ENCODE measurements at regions not wholly inside any gene's neighbourhood (a gene's known extent, or its start where the extent isn't known, plus 50 kb on each side); places are given as distances from the start of the nearest gene placed in this dataset.
A peak's percentile ranks its signal among the peaks of the same experiment; 100 is the strongest.

DNA sequence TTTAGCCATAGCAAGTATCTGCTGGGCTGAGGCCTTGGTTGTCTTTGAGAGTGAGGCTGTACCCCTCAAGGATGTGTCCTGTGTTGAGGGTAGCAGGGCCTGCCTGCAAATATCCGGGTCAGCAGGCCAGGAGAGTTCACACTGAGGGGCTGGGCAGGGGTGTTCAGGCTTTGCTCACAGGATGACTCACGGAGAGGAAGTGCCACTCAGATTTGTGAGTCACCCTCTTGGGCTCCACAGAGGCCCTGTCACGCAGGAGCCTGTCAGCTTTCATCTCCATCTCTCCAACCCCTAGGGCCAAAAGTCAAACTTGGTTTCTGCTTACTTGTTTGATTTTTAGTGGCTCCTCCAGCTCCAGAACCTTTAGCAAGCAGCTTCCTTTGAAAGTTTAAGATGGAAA is 211.5 kb downstream of the SEC61B start:
- TF ChIP-seq, protein P1, sequence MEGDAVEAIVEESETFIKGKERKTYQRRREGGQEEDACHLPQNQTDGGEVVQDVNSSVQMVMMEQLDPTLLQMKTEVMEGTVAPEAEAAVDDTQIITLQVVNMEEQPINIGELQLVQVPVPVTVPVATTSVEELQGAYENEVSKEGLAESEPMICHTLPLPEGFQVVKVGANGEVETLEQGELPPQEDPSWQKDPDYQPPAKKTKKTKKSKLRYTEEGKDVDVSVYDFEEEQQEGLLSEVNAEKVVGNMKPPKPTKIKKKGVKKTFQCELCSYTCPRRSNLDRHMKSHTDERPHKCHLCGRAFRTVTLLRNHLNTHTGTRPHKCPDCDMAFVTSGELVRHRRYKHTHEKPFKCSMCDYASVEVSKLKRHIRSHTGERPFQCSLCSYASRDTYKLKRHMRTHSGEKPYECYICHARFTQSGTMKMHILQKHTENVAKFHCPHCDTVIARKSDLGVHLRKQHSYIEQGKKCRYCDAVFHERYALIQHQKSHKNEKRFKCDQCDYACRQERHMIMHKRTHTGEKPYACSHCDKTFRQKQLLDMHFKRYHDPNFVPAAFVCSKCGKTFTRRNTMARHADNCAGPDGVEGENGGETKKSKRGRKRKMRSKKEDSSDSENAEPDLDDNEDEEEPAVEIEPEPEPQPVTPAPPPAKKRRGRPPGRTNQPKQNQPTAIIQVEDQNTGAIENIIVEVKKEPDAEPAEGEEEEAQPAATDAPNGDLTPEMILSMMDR (IDR thresholded peaks at IDR 0.05), result no peak
- no peak for TF ChIP-seq EZH2phosphoT487 (IDR thresholded peaks at IDR 0.05; ENCODE audit: borderline replicate concordance, low read depth)
- TF ChIP-seq YY1 (IDR thresholded peaks at IDR 0.05; ENCODE audit: low read depth), result no peak
- TF ChIP-seq SIN3A (IDR thresholded peaks at IDR 0.05; ENCODE audit: borderline replicate concordance, low read depth, low read length), result 0 out of 2 replicates have a peak, but pooled peaks have one; percentile 69
